Right lobe of liver (tissue), 4 donors: ENCODE measurements at regions not wholly inside any gene's neighbourhood (a gene's known extent, or its start where the extent isn't known, plus 50 kb on each side); places are given as distances from the start of the nearest gene placed in this dataset.

Experiments used
- CTCF ChIP-seq, 4 donors: fragments of 200-600 bp in 3 of 4; fragments of 450-650 bp in 1 of 4; IDR thresholded peaks; one replicate each; pipeline versions ENCODE4 v1.5.1 to v1.8.0; 2016 to 2022; ENCODE audit warnings: antibody characterized with exemption in 4 of 4, mild to moderate bottlenecking in 2 of 4
- POLR2A ChIP-seq: fragments of 450-650 bp; IDR thresholded peaks from one replicate; pipeline ENCODE4 v1.6.1; 2017; ENCODE audit warnings: antibody characterized with exemption, mild to moderate bottlenecking
- donor health status: DM: no; HTN: no; CAD: no.
- donor health status: DM: no; HTN: no; CAD: no.
- donor health status: DM: no; HTN: yes; CAD: no.

- TF ChIP-seq POLR2A (no peak), CTCF (IDR thresholded peaks at IDR 0.05) (no peak)
Measured at GRCh38 chr9:88189371-88189770, 51.1 kb upstream of the SPATA31C2 start.
